H54 (cell line): ENCODE measurements at regions not wholly inside any gene's neighbourhood (a gene's known extent, or its start where the extent isn't known, plus 50 kb on each side); places are given as distances from the start of the nearest gene placed in this dataset.

Source experiments
- DNase-seq: peaks from one replicate; pipeline ENCODE4 v3.0.0; 2011; ENCODE audit warnings: low spot score, mixed read lengths; ENCODE audit not compliant: insufficient read length
- FAIRE-seq: peaks from 3 replicates; lab custom pipeline; 2011; peaks lifted over from hg19 to GRCh38; lab: Jason Lieb, UNC
- POLR2A ChIP-seq: IDR thresholded peaks from 2 replicates; pipeline ENCODE4 v1.6.1; 2011; ENCODE audit warnings: low read depth, mild to moderate bottlenecking, low read length

- DNase-seq (no peak), FAIRE-seq (no peak)
- no peak for TF ChIP-seq POLR2A
Observed at GRCh38 chr2:145599756-145600155, 1079.8 kb upstream of the ZEB2 start.

GRCh38 chr2:145598434-145598833, 1078.5 kb upstream of the ZEB2 start:
- DNase-seq = no peak
- no peak for FAIRE-seq
- no peak for TF ChIP-seq POLR2A

GRCh38 chr2:145597809-145598208, 1077.9 kb upstream of the ZEB2 start:
- FAIRE-seq (no peak), DNase-seq (no peak)
- TF ChIP-seq POLR2A = no peak

- TF ChIP-seq POLR2A = no peak
- no peak for FAIRE-seq
Observed at GRCh38 chr2:145597006-145597405, 1077.1 kb upstream of the ZEB2 start.

GRCh38 chr2:145596416-145596815, 1076.5 kb upstream of the ZEB2 start:
- FAIRE-seq = no peak
- DNase-seq = no peak
- TF ChIP-seq POLR2A = no peak

More at GRCh38 chr2:145597006-145597405, 1077.1 kb upstream of the ZEB2 start:
- DNase-seq = no peak

- no peak for DNase-seq
- FAIRE-seq = peak; percentile 88
- TF ChIP-seq POLR2A = no peak
Observed at GRCh38 chr2:145595296-145595695, 1075.4 kb upstream of the ZEB2 start.

- FAIRE-seq = peak; percentile 72
- TF ChIP-seq POLR2A = no peak
- peak; percentile 20 for DNase-seq
Observed at GRCh38 chr2:145593991-145594614, 1074.2 kb upstream of the ZEB2 start.

- DNase-seq = no peak
- FAIRE-seq = no peak
Observed at GRCh38 chr2:145593280-145593679, 1073.4 kb upstream of the ZEB2 start.

GRCh38 chr2:145592361-145592760, 1072.4 kb upstream of the ZEB2 start:
- no peak for DNase-seq
- no peak for FAIRE-seq
- no peak for TF ChIP-seq POLR2A

More at GRCh38 chr2:145593280-145593679, 1073.4 kb upstream of the ZEB2 start:
- no peak for TF ChIP-seq POLR2A

- DNase-seq (no peak), FAIRE-seq (no peak)
- no peak for TF ChIP-seq POLR2A
Observed at GRCh38 chr2:145591109-145591809, 1071.3 kb upstream of the ZEB2 start.

GRCh38 chr2:145587922-145588321, 1068.0 kb upstream of the ZEB2 start:
- TF ChIP-seq POLR2A = no peak
- DNase-seq = no peak
- no peak for FAIRE-seq

GRCh38 chr2:145584353-145584752, 1064.4 kb upstream of the ZEB2 start:
- FAIRE-seq = no peak
- DNase-seq = no peak
- no peak for TF ChIP-seq POLR2A

- DNase-seq (no peak), FAIRE-seq (no peak)
- no peak for TF ChIP-seq POLR2A
Observed at GRCh38 chr2:145573608-145574007, 1053.7 kb upstream of the ZEB2 start.

- no peak for TF ChIP-seq POLR2A
- FAIRE-seq (no peak), DNase-seq (no peak)
Observed at GRCh38 chr2:145572238-145572637, 1052.3 kb upstream of the ZEB2 start.

GRCh38 chr2:145569108-145569507, 1049.2 kb upstream of the ZEB2 start:
- FAIRE-seq = peak; percentile 52
- TF ChIP-seq POLR2A = no peak
- no peak for DNase-seq
